HG02938 (cell line): ENCODE measurements at regions not wholly inside any gene's neighbourhood (a gene's known extent, or its start where the extent isn't known, plus 50 kb on each side); places are given as distances from the start of the nearest gene placed in this dataset.
"Not testable (repeated sequence)": the region's sequence is repeated elsewhere in the genome, so short reads cannot be mapped to it uniquely, and the experiment has no call there.

Experiments used
- ATAC-seq: cut with Tn5 transposase; IDR thresholded peaks from one replicate; pipeline ENCODE4 v1.9.1; 2021; ENCODE audit warnings: mild to moderate bottlenecking, moderate library complexity; ENCODE audit not compliant: unreplicated experiment

DNA sequence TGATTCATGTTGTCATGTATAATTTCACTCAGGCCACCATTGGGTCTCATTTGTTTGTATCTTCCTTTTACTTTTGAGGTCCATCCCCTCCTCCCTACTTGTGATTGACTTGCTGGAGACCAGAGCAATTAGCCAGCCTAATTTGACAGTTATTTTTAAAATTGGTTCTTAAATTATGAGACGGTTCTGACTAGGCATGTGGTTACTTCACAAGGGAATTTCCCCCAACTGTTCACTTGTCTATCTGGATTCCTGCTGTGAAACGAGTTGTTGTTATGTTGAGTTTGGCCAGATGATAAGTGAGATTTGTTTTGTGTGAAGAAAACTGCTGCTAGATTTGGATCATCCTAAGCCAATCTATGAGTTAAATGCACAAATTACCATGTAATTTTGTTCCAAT is 359.1 kb downstream of the BARHL2 start:
- no peak for ATAC-seq

DNA sequence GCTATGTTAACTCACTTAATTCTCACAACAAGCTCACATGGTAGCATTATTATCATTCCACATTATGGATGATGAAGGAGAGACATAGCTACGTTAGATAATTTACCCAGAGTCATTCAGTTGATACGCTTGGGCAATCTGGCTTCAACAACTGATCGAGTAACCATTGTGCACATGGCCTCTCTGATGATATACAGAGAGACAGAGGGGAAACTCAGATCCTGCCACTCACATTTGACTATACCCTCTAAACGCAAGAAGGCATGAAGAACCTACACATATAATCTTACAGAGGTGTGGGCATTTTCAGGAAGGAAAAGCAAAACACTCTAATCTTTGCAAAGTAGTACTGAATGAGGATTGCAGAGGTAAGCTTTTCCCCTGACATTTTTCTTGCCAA is 360.1 kb downstream of the BARHL2 start:
- no peak for ATAC-seq

DNA sequence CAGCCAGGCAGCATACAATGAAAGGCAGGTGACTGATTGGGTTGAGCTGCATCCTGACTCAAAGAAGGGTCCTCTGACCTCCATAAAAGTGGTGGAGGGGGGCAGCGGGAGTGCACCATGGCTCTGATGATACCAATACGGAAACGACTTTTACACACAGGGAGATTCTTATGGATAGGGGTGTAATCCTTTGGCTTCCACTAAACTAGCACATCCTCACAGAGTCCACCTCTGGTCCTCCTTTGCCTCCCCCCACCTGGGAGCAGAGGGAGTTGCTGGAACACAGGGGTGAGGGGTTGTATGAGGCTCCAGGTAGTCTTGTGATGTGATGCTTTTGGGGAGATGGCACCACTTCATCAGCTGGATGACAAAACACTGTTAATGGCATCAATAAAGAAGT is 361.0 kb downstream of the BARHL2 start:
- ATAC-seq = no peak

DNA sequence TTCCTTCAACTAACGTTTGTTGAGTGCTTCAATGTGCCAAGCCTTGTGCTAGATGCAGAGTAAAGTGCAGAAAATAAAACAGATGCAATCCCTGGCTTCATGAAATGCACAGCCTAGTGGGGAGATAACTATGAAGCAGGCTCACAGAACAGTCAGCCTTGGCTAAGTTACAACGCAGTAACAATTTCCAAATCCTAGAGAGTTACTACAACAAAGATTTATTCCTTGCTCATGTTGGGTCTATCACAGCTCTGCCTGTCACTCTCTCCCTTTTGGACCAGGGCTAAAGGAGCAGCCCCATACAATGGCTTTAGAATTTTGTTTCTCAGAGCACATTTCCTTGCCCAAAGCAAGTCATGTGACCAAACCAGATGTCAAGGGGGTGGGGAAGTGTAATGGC is 359.8 kb downstream of the ZNF326 start:
- no peak for ATAC-seq

DNA sequence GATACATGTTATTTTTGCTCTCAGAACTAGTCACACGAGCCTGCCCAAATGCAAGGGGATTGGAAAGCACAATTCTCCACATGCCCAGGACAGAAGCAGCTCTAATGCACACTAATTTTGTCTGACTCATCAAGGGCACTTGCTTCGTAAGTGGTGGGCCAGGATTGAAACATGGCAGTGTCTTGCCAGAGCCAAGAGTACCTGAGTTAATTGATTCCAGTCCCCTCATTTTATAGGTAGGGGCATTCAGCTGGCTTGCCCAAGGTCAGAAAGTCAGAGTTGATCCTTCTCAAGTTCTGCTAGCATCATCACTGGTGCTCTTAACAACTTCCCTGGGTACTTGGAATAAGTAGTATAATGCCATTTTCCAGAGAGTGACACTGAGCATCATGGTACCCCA is 356.1 kb downstream of the ZNF326 start:
- no peak for ATAC-seq

DNA sequence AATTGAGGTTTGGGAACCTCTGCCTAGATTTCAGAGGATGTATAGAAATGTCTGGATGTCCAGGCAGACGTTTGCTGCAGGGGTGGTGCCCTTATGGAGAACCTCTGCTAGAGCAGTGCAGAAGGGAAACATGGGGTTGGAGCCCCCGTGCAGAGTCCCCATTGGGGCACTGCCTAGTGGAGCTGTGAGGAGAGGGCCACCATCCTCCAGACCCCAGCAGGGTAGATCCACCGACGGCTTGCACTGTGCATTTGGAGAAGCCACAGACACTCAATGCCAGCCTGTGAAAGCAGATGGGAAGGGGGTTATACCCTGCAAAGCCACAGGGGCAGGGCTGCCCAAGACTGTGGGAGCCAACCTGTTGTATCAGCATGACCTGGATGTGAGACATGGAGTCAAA is 354.6 kb downstream of the ZNF326 start:
- no peak for ATAC-seq

DNA sequence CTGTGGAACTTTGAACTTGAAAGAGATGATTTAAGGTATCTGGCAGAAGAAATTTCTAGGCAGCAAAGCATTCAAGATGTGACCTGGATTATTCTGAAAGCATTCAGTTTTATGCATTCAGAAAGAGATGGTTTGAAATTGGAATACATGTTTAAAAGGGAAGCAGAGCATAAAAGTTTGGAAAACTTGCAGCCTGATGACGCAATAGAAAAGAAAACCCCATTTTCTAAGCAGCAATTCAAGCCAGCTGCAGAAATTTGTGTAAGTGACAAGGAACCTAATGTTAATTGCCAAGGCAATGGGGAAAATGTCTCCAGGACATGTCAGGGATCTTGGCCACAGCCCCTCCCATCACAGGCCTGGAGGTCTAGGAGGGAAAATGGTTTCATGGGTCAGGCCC is 354.0 kb downstream of the ZNF326 start:
- no peak for ATAC-seq

DNA sequence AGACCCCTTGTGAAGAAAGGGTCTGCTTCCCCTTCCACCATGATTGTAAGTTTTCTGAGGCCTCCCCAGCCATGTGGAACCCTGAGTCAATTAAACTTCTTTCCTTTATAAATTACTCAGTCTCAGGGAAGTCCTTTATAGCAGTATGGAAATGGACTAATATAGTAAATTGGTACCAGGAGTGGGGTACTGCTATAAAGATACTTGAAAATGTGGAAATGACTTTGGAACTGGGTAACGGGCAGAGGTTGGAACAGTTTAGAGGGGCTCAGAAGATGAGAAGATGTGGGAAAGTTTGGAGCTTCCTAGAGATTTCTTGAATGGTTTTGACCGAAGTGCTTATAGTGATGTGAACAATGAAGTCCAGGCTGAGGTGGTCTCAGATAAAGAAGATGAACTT is 353.5 kb downstream of the ZNF326 start:
- not testable (repeated sequence) for ATAC-seq

DNA sequence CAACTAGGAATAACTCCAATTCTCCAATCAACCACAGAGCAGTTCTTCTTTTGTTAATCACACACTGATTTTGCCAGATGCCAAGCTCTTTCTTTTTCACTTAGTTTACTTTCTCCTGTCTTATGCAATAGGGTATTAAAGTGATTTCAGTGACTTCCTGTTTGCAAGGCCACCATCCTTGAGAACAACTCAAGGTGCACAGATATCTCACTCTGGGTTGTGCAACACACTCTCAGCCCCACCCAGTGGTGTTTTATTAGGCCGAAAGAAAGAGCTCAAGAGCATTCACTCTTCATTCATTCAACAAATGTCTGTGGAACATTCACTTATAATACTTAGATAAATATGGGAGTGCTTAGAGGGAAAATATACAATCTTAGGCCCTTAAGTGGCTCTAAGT is 352.5 kb downstream of the ZNF326 start:
- no peak for ATAC-seq

DNA sequence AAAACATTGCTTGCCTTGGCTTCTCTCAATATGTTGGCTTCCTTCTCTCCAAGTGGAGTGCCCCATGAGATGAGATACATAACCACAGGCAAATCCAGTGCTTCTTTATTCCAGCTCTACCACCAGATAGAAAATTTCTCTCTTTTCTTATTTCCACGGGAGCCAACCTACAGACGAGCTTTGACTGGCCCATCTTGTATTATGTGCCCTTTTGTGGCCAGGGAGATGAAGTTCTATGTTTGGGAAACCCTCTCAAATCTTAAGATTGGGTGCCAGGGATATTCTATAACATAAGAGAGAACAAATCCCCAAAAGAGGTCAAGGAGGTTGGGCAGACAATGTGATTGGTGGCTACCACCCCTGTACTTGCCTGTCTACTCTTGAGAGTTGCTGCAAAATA is 351.8 kb downstream of the ZNF326 start:
- no peak for ATAC-seq

DNA sequence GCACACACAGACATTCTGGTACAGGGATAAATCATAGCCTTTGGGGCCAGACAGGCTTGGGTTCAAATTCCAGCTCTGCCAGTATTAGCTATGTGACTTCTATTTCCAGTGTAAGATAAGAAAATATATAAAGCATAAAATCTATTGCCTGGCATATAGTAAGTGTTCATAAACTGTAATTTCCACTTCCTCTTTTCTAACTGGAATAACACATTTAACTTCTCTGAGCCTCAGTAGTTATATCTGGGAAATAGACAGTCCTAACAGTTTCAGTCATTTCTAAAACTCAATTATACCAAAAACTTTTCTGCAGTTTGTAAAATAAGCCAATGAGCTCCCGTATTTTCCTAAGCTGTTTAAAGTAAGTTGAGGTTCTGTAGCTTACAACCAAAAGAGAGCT is 351.4 kb downstream of the ZNF326 start:
- ATAC-seq = no peak

DNA sequence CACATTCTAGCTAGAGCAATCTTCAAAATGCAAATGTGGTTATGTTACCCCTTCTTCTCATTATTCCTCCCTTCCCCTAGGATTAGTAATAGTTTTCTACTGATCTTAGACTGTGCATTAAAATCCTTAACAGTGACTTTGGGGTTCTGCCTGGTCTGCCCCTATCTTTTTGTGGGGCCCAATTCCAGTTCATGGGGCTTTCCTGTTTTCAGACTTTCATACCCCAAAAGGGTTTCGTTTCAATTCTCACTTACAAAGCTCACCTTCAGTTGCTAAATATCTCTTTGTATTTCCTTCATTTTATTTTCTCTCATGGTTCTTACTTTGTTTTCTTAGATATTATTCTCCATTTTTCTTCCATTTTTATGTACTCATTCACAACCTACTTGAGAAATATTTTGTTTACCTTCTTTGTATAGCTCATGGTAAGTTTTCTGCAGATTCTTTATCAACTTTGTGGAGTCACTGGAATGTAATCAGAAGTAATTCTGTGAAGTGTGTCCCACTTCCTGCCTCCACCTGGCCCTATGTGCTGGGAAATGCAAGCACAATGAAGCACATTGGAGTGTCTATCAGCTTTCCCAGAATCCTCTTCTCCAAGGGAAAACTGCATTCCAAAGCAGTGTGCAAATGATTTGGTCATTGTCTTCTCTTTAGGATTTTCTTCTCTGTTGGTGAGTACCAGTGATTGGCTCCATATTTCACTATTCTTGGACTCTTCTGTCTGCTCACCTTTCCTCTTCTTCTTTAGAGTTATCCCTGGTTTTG is 350.2 kb downstream of the ZNF326 start:
- no peak for ATAC-seq

DNA sequence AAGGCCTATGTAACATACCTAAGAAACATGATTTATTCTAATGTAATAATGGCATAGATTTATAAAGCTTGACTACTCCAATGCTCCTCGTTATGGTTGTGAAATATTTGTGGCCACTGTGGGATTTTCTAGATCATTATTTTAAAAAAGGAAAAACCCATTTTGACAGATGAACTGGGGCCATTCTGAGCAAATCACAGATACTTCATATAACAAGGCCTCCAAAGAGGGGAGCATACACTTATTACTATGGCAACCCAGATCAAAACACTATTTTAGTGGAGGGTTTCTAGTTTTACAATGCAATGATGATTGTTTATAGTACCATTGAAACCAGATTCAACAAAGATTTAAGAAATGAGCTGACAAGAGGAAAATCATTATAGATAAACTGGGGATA is 346.6 kb downstream of the ZNF326 start:
- no peak for ATAC-seq

DNA sequence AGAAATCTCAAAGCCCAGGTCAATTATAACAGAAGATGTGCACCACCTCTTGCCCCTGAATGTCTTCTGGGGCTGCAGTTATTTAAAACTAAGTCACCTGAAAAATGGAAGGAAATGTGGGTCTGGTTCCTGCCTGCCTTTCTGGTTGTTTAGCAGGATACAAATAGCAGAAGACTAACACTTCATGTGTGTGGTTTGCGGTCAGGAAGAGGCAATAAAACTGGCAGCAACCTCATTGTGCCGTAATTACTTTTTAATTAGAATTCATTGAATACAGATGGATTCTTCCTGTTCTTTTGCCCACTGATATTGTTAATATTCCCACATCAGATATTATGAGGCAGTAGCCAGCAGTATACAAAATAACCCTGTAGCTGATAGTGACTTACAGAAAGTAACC is 345.7 kb downstream of the ZNF326 start:
- no peak for ATAC-seq

DNA sequence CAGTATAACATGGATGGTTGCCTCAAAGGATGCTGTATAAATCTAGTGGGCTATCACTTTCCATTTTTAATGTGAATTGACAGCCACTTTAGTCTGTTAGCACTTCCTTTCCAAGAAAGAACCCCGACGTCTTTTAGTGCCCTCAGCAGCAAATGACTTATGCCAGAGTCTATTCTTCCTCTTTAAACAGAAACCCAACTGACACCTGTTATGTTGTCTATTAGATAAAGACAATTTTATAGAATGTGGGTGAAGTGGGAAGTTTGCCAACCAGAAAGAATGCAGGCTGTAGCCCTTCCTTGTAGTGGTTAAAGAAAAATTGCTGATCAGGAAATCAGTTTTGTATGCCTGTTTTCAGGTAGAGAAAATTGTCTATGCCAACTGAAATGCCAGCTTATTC is 344.9 kb downstream of the ZNF326 start:
- no peak for ATAC-seq

DNA sequence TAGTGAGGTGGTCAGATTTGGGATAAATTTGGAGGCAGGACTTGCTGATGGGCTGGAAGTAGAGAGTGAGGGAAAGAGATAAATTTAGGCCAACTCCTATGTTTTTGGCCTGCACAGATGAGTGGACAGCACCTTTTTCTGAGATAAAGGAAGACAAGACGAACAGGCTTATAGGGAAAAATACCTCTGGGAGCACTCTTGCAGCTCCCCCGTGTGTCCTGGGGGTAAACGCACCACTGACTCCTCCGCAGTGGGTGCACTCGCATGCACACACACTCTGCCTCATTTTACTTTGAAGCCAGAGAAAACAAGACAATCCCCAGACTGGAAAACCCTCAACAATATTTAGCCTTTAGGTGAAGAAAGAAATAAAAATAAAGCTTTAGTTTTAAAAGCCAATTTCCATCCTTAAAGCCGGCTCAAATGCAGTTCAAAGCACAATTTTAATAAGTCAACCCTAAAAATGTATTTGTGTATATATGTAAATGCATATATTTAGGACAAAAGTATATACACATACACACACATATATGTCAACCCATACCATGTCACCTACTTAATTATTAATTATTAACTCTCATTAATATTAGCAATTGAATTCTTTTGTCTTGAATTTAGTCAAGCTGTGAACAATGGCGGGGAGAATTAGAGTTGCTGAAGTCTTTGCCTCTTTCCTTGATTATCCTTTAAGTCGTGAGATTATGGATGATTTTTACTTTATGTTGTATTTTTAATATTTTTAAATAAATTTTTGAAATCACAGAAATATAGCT is 341.8 kb downstream of the ZNF326 start:
- ATAC-seq = no peak

DNA sequence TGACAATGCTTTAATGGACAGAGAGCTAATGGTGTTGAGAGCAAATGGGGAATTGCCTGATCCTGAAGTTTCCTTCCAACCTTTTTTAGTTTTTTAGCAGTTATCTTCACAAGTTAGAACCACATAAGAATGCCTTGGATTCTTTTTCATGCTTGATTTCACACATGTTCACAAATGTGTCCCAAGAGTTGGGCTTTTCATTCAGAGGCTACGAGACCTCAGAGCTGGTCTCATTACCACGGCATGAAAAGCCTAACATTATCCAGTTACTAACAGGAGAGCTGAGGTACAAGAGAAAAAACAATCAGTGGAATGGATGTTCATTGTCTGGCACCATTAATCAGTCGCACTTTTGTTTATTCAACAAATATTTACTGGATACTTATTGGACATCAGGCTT is 340.6 kb downstream of the ZNF326 start:
- no peak for ATAC-seq

DNA sequence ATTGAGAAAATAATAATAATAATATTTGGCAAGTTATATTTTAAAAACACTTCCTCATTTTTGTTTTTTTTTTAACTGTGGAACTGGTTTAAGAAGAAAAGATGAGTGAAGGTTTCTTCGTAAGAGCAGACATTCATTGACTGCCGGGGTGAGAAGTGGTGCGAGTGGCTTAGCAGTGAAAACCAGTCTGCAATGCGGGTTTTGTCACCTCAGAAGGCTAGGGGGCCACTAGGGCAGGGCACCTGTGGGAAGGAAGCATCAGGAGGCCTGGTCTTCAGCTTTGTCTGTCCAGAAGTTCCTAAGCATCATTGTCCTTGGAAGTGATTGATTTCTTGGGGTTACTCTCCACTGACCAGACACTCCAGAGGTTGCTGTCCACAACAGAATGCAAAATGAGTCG is 339.2 kb downstream of the ZNF326 start:
- ATAC-seq = no peak

DNA sequence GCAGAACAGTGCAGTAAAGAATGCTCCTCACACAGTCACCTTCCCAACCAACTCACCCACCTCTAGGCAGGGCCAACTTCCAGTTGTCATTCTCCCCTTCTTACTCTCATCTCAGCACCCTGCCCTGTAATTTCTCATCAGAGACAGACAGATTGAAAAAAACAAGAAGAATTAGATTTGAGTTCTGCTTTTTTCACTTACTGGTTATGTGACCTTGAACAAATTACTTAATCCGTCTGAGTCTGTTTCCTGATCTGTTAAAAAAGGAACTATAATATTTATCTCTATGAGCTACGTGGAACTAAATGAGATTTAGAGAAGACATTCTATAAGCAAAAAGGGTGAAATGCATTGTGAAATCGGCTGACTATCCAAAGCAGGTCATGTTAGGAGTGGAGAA is 330.3 kb downstream of the ZNF326 start:
- ATAC-seq = no peak

DNA sequence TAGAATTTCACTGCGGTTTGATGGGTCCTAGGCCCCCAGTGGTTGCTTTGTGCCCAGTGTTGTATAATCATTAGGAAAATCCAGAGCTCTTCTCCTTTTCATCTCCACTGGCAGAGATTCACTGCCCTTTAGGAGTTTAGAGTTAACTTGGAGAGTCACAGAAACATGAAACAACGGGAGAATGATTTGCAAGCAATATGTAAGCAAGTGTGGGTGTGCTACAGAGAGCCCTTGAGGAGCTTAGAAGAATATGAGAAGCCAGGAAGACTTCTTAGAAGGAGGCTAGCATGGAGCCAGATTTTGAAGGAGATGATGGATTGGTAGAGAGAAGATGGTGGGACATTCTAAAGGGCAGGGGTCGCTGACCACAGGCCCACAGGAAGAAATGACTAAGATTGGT is 327.3 kb downstream of the ZNF326 start:
- no peak for ATAC-seq

DNA sequence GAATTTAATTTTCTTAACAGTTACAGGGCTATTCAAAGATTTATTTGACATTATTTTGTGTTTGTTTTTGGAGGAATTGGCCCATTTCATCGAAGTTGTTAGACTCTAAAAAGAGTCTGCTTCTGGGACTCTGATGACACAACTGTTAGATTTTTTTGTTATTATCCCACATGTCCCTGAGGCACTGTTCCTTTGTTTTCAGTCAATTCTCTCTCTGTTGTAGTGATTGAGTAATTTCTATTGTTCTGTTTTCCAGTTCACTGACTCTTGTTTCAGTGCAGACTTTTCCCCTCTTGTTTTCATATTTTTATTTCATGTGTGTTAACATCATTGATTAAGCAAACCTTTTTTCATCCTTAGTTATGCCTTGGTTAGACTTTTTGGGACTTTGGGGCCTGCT is 325.0 kb downstream of the ZNF326 start:
- no peak for ATAC-seq

DNA sequence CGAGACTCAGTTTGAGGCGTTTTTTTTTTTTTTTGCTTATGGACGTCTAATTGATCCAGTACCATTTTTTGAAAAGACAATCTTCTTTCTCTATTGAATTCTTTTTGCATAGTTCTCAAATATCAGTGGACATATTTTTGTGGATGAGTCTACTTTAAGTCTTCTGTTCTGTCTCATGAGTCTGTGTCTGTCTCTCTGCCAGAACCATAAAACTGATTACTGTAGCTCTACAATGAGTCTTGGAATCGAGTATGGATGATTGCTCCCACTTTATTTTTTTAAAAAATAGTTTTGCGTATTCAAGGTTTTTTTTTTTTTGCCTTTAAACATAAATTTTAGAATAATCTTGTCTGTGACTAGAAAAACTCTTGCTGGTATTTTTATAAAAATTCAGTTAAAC is 323.5 kb downstream of the ZNF326 start:
- no peak for ATAC-seq

DNA sequence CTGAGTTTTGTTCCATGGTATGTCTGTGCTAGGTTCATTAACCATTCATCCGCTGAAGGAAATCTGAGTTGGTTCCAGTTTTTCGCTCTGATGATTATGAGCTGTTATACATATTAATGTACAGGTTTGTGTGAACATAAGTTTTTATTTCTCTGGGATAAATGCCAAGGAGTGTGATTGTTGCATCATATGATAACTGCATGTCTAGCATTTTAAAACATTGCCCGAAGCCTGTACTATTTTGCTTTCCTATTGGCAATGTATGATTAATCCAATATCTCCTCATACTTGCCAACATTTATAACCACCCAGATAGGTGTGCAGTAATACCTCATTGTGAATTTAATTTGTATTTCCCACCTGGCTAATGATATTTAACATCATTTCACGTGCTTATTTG is 322.7 kb downstream of the ZNF326 start:
- no peak for ATAC-seq
